ENCODE measurements at regions not wholly inside any gene's neighbourhood (a gene's known extent, or its start where the extent isn't known, plus 50 kb on each side); places are given as distances from the start of the nearest gene placed in this dataset.

DNA sequence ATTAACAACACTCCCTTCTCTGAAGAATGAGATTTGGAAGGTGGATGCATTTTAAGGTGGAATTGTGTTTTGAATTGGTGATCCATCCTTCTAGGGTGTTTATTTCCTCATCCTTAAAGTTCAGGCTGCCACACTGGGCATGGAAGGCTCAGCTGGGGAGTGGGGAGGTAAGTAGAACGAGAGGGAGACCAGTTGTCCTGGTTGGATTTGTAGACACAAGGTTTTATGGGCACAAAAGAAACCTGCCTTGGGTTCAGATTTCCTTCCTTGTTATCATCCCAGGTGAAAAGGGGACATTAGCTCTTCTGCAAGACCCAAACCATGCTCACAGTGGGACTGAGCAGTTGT is 101.0 kb upstream of the SIX3 start:
- ChIA-PET CTCF (no interaction called here), POLR2A (no interaction called here)
- Histone ChIP-seq H3K36me3 (ENCODE audit: control insufficient read depth, insufficient read depth, low read length) (no peaks in the 10 kb centered on the region), H3K27me3 (ENCODE audit: control insufficient read depth, insufficient read depth, low read length) (no peaks in the 10 kb centered on the region), H3K4me3 (ENCODE audit: low read depth, low read length) (no peak overlapping the region)
- DNase-seq (ENCODE audit: low read depth), result no peak
- TF ChIP-seq CTCF (IDR thresholded peaks at IDR 0.05; ENCODE audit: insufficient read depth, low read depth, low read length), result no peak

DNA sequence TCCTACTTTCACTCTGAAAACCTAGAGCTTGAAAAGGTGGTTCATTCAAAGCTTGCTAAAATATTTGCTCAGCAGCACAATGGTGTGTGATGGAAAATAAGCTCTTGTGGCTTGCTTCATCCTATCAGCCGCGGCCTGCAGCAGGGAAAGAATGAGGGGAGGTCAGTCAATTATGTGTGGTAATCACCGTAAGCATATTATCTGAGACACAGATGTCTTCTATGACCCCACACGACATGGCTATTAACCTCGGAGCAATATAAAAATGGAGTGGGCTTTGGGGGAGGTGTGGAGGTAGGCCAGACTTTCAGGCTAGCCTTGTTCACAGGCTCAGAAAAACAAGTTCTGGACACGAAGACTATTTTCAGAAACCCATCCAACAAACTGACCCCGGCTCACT is 98.4 kb upstream of the SIX3 start:
- H3K27me3 ChIP-seq (ENCODE audit: control insufficient read depth, insufficient read depth, low read length), result no peaks in the 10 kb centered on the region
- ChIA-PET POLR2A (no interaction called here), CTCF (interaction anchor here (1.5 kb wide), 1 partner anchor 80 kb away, joined by 6 read pairs; no protein-coding TSS in a partner anchor)
- TF ChIP-seq CTCF (IDR thresholded peaks at IDR 0.05; ENCODE audit: insufficient read depth, low read depth, low read length), result no peak
- no peak overlapping the region for H3K4me3 ChIP-seq (ENCODE audit: low read depth, low read length)
- no peaks in the 10 kb centered on the region for H3K36me3 ChIP-seq (ENCODE audit: control insufficient read depth, insufficient read depth, low read length)
- no peak for DNase-seq (ENCODE audit: low read depth)

DNA sequence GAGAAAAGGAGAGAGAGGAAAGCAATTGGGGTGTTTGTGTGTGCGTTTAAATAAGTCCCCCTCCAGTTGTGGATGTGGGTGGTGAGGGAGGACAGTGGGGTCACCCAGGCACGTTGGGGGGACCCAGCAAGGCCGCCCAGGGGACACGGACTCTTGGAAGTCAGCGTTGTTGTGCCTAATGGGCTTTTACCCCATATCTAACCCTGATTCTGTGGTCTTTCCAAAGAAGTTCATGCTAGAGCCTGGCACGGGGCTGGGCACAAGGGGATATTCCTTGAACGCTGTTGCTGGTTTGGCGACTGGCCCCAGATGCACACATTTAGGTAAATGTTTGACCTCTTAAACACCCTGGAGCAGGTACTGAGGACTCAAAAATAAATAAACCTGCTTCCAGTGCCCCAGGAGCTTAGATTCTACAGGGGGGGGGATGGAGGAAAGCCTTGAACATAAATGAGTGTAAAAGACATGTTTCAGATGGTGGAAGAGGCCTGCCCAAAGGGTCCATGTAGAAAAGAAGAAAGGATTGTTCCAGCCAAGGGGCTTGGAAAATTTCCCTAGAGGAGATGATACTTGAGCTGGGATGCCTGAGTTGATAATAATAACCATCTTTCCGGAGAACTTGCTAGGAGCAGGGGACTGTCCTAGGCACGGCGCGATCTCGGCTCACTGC is 97.7 kb upstream of the SIX3 start:
- no peak for TF ChIP-seq CTCF (IDR thresholded peaks at IDR 0.05; ENCODE audit: insufficient read depth, low read depth, low read length)
- ChIA-PET POLR2A (no interaction called here), CTCF (no interaction called here)
- Histone ChIP-seq H3K36me3 (ENCODE audit: control insufficient read depth, insufficient read depth, low read length) (no peaks in the 10 kb centered on the region), H3K27me3 (ENCODE audit: control insufficient read depth, insufficient read depth, low read length) (no peaks in the 10 kb centered on the region), H3K4me3 (ENCODE audit: low read depth, low read length) (no peak overlapping the region)
- DNase-seq (ENCODE audit: low read depth), result no peak

DNA sequence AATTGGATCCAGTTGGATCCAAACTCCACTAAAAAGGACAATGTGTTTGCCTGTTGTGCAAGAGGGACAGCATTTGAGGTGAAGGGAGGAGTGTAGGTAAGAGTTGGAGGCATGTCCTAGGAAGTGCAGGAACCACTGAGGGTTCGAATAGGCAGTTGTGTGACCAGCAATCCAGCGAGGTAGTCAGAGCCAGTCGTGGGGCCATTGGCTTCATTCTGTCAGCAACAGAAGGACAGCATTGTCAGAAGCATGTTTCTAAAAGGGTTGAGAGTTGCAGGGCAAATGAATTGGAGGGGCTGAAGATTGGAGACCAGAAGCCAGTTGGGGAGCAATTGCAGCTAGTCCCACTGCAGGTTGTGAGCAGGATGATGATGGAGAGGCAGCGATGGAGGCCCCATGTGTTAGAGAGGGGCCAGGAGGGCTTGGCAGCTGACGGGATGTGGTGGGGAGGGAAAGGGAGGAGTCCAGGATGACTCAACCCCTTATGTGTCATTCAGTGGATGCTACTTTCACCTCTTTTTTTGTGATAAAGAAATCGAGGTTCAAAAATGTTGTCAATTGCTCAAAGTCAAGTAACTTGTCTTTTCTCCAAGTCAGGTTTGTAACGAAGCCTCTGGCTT is 96.7 kb upstream of the SIX3 start:
- DNase-seq (ENCODE audit: low read depth), result no peak
- H3K4me3 ChIP-seq (ENCODE audit: low read depth, low read length), result no peak overlapping the region
- ChIA-PET CTCF (no interaction called here), POLR2A (no interaction called here)
- no peak for TF ChIP-seq CTCF (IDR thresholded peaks at IDR 0.05; ENCODE audit: insufficient read depth, low read depth, low read length)
- H3K36me3 ChIP-seq (ENCODE audit: control insufficient read depth, insufficient read depth, low read length), result no peaks in the 10 kb centered on the region
- H3K27me3 ChIP-seq (ENCODE audit: control insufficient read depth, insufficient read depth, low read length), result 0 out of 2 replicates have a peak, but pooled peaks cover 1% of the 10 kb centered on the region

DNA sequence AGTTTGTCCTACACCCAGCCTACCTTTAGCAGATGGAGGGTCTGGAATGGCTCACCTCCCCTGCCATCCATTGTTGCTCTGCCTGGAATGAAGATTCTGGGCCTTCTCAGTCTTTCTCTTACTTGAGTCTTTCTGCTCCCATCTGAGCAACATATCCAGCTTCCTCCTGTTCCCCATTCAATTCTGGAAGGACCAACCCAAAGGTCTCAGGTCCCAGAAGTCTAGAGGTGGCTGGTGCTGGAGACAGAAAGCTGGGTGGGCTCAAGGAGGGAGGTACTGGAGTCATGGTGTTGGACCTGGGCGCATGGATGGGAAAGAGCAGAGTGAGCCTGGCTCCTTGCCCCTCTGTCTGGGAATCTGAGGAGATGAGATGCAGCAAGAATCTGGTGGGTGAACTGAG is 93.5 kb upstream of the SIX3 start:
- H3K27me3 ChIP-seq (ENCODE audit: control insufficient read depth, insufficient read depth, low read length), result 0 out of 2 replicates have a peak, but pooled peaks cover 1% of the 10 kb centered on the region
- H3K36me3 ChIP-seq (ENCODE audit: control insufficient read depth, insufficient read depth, low read length), result no peaks in the 10 kb centered on the region
- CTCF ChIA-PET, result no interaction called here
- DNase-seq (ENCODE audit: low read depth), result no peak
- H3K4me3 ChIP-seq (ENCODE audit: low read depth, low read length), result no peak overlapping the region
- POLR2A ChIA-PET, result no interaction called here
- no peak for TF ChIP-seq CTCF (IDR thresholded peaks at IDR 0.05; ENCODE audit: insufficient read depth, low read depth, low read length)
